ENCODE measurements at regions not wholly inside any gene's neighbourhood (a gene's known extent, or its start where the extent isn't known, plus 50 kb on each side); places are given as distances from the start of the nearest gene placed in this dataset.
A peak's percentile ranks its signal among the peaks of the same experiment; 100 is the strongest.

GRCh38 chr7:22561895-22562593, 62.1 kb upstream of the STEAP1B start:
- no peak for DNase-seq (ENCODE audit: low spot score)

GRCh38 chr7:22561321-22561811, 61.4 kb upstream of the STEAP1B start:
- no peak for DNase-seq (ENCODE audit: low spot score)

GRCh38 chr7:22559829-22560489, 60.0 kb upstream of the STEAP1B start:
- peak; percentile 81 for DNase-seq (ENCODE audit: low spot score)

DNA sequence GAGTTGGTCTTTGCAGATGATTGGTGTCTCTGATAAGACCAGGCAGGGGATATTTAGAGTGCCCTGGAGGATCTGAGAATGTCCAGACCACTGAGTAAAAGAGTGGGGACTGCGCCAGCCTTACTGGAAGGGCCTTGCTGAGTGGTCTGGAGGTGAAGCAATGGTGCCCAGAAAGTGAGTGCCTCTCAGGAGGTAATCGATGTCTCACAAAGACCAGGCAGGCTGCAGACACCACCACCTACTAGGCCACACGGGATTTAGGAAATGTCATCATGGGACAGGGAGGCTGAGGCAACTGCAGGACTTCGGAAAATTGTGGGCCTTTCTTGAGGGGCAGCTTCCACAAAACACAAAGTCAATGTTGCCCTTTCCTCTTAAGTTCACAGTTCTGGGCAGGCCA, 57.2 kb upstream of the STEAP1B start:
- DNase-seq (ENCODE audit: low spot score): no peak

GRCh38 chr7:22555476-22555875, 55.5 kb upstream of the STEAP1B start:
- DNase-seq (ENCODE audit: low spot score): no peak

DNA sequence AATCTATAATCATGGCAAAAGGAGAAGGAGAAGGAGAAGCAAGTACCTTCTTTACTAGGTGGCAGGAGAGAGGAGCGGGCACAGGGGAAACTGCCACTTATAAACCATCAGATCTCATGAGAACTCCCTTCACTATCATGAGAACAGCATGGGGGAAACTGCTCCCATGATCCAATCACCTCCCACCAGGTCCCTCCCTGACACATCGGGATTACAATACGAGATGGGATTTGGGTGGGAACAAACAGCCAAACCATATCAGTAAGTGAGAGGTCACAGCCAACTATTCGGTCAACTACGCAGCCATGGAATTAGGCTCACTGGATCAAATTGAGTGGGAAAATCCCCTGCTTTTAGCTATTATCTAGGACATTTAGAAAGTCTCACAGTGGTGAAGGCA, 54.2 kb upstream of the STEAP1B start:
- DNase-seq (ENCODE audit: low spot score): no peak

- DNase-seq (ENCODE audit: low spot score): no peak
Observed at GRCh38 chr7:22551768-22552513, 52.0 kb upstream of the STEAP1B start.

- DNase-seq (ENCODE audit: low spot score): no peak
Observed at GRCh38 chr7:22550514-22551030, 50.6 kb upstream of the STEAP1B start.

DNA sequence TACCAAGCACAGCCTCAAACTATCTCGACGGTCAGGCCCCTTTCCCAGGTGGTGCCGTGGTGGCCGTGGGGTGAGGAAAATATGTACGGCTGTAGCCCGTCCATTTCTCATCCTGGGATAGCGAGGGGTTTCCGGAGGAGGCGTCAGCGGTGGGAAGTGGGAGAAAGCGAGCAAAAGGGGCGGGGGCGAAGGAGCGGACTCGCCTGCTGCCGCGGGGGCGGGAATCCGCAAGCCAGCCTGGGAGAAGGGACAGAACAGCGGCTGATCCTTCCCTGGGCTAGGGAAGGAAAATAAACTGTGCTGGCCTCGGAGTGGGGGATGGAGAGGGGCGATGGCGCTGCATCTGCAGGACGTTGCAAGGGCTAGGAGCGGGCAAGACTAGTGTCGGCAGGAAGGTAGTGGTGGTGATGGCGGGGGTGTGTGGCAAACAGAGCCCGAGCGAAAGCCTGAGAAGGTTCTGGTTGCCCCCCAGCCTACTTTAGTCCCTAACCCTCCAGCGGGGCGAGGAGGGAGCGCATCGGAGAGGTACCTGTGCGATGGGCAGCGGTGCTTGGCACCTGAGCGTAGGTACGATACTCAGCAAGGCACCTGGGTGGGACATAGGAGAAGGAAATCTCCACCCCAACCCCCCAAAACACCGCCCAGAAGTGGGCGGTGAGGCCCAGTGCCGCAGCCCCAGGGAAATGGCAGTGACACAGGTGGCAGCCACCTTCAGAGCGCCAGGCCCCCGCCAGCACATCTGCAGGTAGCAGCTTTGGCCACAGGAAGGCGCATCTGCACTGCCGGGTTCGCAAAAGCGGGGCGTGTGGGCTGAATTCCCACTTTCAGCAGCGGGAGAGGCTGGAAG, 49.9 kb upstream of the STEAP1B start:
- DNase-seq (ENCODE audit: low spot score): peak; percentile 58

Measured in D341Med (cell line).